Type B pancreatic cell (in vitro differentiated cells): ENCODE measurements at regions not wholly inside any gene's neighbourhood (a gene's known extent, or its start where the extent isn't known, plus 50 kb on each side); places are given as distances from the start of the nearest gene placed in this dataset.
"Not testable (repeated sequence)": the region's sequence is repeated elsewhere in the genome, so short reads cannot be mapped to it uniquely, and the experiment has no call there.

Experiments
- DNase-seq: peaks from one replicate; pipeline ENCODE4 v3.0.0; 2021; ENCODE audit warnings: mixed read lengths; ENCODE audit not compliant: unreplicated experiment; ENCODE audit errors: extremely low spot score
- H3K27ac Mint-ChIP-seq: 2 replicates; pipeline ENCODE4 v1.8.0; 2021; ENCODE audit warnings: mild to moderate bottlenecking, mixed read lengths
- H3K27me3 Mint-ChIP-seq: 2 replicates; pipeline ENCODE4 v1.8.0; 2021; ENCODE audit warnings: mixed read lengths
- H3K36me3 Mint-ChIP-seq: 2 replicates; pipeline ENCODE4 v1.8.0; 2021; ENCODE audit warnings: mixed read lengths
- H3K4me1 Mint-ChIP-seq: one replicate; pipeline ENCODE4 v1.8.0; 2021; ENCODE audit warnings: mixed read lengths; ENCODE audit not compliant: unreplicated experiment
- H3K4me3 Mint-ChIP-seq: 2 replicates; pipeline ENCODE4 v1.8.0; 2021; ENCODE audit warnings: mild to moderate bottlenecking, mixed read lengths
- H3K9me3 Mint-ChIP-seq: 2 replicates; pipeline ENCODE4 v1.8.0; 2021; ENCODE audit warnings: mixed read lengths
- CTCF ChIP-seq: fragments of 200-600 bp; sonication (generic); conservative IDR thresholded peaks from 2 replicates; pipeline ENCODE4 v1.5.0; 2021; ENCODE audit warnings: antibody characterized with exemption, mild to moderate bottlenecking

- no peak for DNase-seq
- Mint-ChIP-seq H3K27me3 (peaks cover 12% of the 10 kb centered on the region), H3K4me3 (no peak overlapping the region), H3K27ac (no peak overlapping the region), H3K4me1 (no peaks in the 10 kb centered on the region), H3K9me3 (no peaks in the 10 kb centered on the region), H3K36me3 (no peaks in the 10 kb centered on the region)
- TF ChIP-seq CTCF: no peak
These were observed 508.5 kb downstream of the ETNK1 start for GRCh38 chr12:23133471-23133870.

- no peak for DNase-seq
- Mint-ChIP-seq H3K27me3 (peaks cover 12% of the 10 kb centered on the region), H3K9me3 (no peaks in the 10 kb centered on the region), H3K36me3 (no peaks in the 10 kb centered on the region), H3K4me1 (no peaks in the 10 kb centered on the region), H3K4me3 (no peak overlapping the region), H3K27ac (no peak overlapping the region)
- no peak for TF ChIP-seq CTCF
These were observed 514.1 kb downstream of the ETNK1 start for GRCh38 chr12:23139026-23139425.

GRCh38 chr12:23140710-23141109 lies 515.7 kb downstream of the ETNK1 start:
- no peaks in the 10 kb centered on the region for H3K4me1 Mint-ChIP-seq
- H3K27me3 Mint-ChIP-seq: peaks cover 12% of the 10 kb centered on the region
- TF ChIP-seq CTCF: no peak
- peaks cover 8% of the 10 kb centered on the region for H3K9me3 Mint-ChIP-seq
- no peak overlapping the region for H3K27ac Mint-ChIP-seq
- H3K4me3 Mint-ChIP-seq: no peak overlapping the region
- DNase-seq: no peak
- H3K36me3 Mint-ChIP-seq: peaks cover 4% of the 10 kb centered on the region

GRCh38 chr12:23141335-23141734 lies 516.4 kb downstream of the ETNK1 start:
- no peaks in the 10 kb centered on the region for H3K4me1 Mint-ChIP-seq
- H3K4me3 Mint-ChIP-seq: no peak overlapping the region
- peaks cover 9% of the 10 kb centered on the region for H3K9me3 Mint-ChIP-seq
- DNase-seq: no peak
- TF ChIP-seq CTCF: no peak
- peaks cover 11% of the 10 kb centered on the region for H3K27me3 Mint-ChIP-seq
- no peak overlapping the region for H3K27ac Mint-ChIP-seq
- H3K36me3 Mint-ChIP-seq: peaks cover 4% of the 10 kb centered on the region

- H3K36me3 Mint-ChIP-seq, H3K4me3 Mint-ChIP-seq, H3K27ac Mint-ChIP-seq, H3K27me3 Mint-ChIP-seq, DNase-seq, H3K9me3 Mint-ChIP-seq, H3K4me1 Mint-ChIP-seq: not testable (repeated sequence)
These were observed 521.1 kb downstream of the ETNK1 start for GRCh38 chr12:23146070-23146469.

- Mint-ChIP-seq H3K4me1 (no peaks in the 10 kb centered on the region), H3K27ac (no peak overlapping the region), H3K36me3 (no peaks in the 10 kb centered on the region), H3K9me3 (peaks cover 5% of the 10 kb centered on the region), H3K4me3 (no peak overlapping the region), H3K27me3 (no peaks in the 10 kb centered on the region)
- no peak for DNase-seq
- TF ChIP-seq CTCF: no peak
These were observed 543.5 kb downstream of the ETNK1 start for GRCh38 chr12:23168459-23168858.
